ENCODE measurements at regions not wholly inside any gene's neighbourhood (a gene's known extent, or its start where the extent isn't known, plus 50 kb on each side); places are given as distances from the start of the nearest gene placed in this dataset.

DNA sequence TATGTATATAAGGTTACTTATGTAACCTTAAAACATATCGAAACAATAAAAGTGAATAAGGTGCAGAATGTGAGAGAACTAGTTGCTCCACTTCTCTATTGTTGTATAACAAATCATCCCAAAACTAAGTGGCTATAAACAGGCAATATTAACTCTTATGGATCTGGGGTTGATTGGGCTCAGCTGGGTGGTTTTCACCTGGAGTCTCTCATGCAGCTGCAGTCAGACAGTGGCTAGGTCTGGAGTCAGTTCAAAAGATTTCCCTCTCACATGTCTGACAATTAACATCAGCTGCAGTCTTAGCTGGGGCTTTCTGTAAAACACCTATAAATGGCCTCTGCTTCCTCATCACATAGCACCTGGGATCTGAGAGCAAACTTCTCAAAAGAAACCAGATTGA is 288.4 kb upstream of the SASH1 start:
- no peaks in the 10 kb centered on the region for H3K9me2 ChIP-seq (ENCODE audit: low read depth, low read length)
- no peak overlapping the region for H3K9ac ChIP-seq (ENCODE audit: low read length)
- H3K4me3 ChIP-seq (ENCODE audit: low read depth, low read length, poor library complexity, severe bottlenecking): no peak overlapping the region
- no peaks in the 10 kb centered on the region for H3K79me2 ChIP-seq (ENCODE audit: insufficient read depth, low read length)
- no peak overlapping the region for H3K27ac ChIP-seq (ENCODE audit: low read depth, low read length, poor library complexity, severe bottlenecking)
- no peak overlapping the region for H2AFZ ChIP-seq (ENCODE audit: low read length)
- TF ChIP-seq EZH2 (IDR thresholded peaks at IDR 0.05; ENCODE audit: borderline replicate concordance, low read length): no peak
- TF ChIP-seq, protein P1, sequence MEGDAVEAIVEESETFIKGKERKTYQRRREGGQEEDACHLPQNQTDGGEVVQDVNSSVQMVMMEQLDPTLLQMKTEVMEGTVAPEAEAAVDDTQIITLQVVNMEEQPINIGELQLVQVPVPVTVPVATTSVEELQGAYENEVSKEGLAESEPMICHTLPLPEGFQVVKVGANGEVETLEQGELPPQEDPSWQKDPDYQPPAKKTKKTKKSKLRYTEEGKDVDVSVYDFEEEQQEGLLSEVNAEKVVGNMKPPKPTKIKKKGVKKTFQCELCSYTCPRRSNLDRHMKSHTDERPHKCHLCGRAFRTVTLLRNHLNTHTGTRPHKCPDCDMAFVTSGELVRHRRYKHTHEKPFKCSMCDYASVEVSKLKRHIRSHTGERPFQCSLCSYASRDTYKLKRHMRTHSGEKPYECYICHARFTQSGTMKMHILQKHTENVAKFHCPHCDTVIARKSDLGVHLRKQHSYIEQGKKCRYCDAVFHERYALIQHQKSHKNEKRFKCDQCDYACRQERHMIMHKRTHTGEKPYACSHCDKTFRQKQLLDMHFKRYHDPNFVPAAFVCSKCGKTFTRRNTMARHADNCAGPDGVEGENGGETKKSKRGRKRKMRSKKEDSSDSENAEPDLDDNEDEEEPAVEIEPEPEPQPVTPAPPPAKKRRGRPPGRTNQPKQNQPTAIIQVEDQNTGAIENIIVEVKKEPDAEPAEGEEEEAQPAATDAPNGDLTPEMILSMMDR (IDR thresholded peaks at IDR 0.05; ENCODE audit: low read length): no peak
- H3F3A ChIP-seq (ENCODE audit: insufficient read depth, low read length): no peaks in the 10 kb centered on the region
- no peaks in the 10 kb centered on the region for H3K4me1 ChIP-seq (ENCODE audit: insufficient read depth, low read length, severe bottlenecking)
- no peak overlapping the region for H3K4me2 ChIP-seq (ENCODE audit: low read length)
- no peaks in the 10 kb centered on the region for H3K36me3 ChIP-seq (ENCODE audit: insufficient read depth, low read length)
- no peaks in the 10 kb centered on the region for H4K20me1 ChIP-seq (ENCODE audit: insufficient read depth, low read length)
- no peaks in the 10 kb centered on the region for H3K9me3 ChIP-seq (ENCODE audit: low read length)
- H3K27me3 ChIP-seq (ENCODE audit: insufficient read depth, low read length): no peaks in the 10 kb centered on the region

GRCh38 chr6:148055419-148055818 is 287.2 kb upstream of the SASH1 start:
- TF ChIP-seq, protein P1 (IDR thresholded peaks at IDR 0.05; ENCODE audit: low read length): no peak
- TF ChIP-seq EZH2 (IDR thresholded peaks at IDR 0.05; ENCODE audit: borderline replicate concordance, low read length): no peak
- H3K27me3 ChIP-seq (ENCODE audit: insufficient read depth, low read length): no peaks in the 10 kb centered on the region

DNA sequence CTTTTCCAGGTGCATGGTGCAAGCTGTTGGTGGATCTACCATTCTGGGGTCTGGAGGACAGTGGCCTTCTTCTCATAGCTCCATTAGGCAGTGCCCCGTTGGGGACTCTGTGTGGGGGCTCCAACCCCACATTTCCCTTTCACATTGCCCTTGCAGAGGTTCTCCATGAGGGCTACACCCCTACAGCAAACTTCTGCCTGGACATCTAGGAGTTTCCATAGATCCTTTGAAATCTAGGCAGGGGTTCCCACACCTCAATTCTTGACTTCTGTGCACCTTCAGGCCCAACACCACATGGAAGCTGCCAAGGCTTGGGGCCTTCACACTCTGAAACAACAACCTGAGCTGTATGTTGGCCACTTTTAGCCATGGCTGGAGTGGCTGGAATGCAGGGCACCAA is 282.8 kb upstream of the SASH1 start:
- H4K20me1 ChIP-seq (ENCODE audit: insufficient read depth, low read length): no peaks in the 10 kb centered on the region
- no peak overlapping the region for H3K4me2 ChIP-seq (ENCODE audit: low read length)
- no peaks in the 10 kb centered on the region for H3K79me2 ChIP-seq (ENCODE audit: insufficient read depth, low read length)
- H3K4me3 ChIP-seq (ENCODE audit: low read depth, low read length, poor library complexity, severe bottlenecking): no peak overlapping the region
- no peaks in the 10 kb centered on the region for H3K9me3 ChIP-seq (ENCODE audit: low read length)
- no peak overlapping the region for H3K9ac ChIP-seq (ENCODE audit: low read length)
- H3K27ac ChIP-seq (ENCODE audit: low read depth, low read length, poor library complexity, severe bottlenecking): no peak overlapping the region
- no peaks in the 10 kb centered on the region for H3K36me3 ChIP-seq (ENCODE audit: insufficient read depth, low read length)
- H2AFZ ChIP-seq (ENCODE audit: low read length): no peak overlapping the region
- no peaks in the 10 kb centered on the region for H3K27me3 ChIP-seq (ENCODE audit: insufficient read depth, low read length)
- no peaks in the 10 kb centered on the region for H3F3A ChIP-seq (ENCODE audit: insufficient read depth, low read length)
- H3K4me1 ChIP-seq (ENCODE audit: insufficient read depth, low read length, severe bottlenecking): no peaks in the 10 kb centered on the region
- H3K9me2 ChIP-seq (ENCODE audit: low read depth, low read length): no peaks in the 10 kb centered on the region
- TF ChIP-seq, protein P1 (IDR thresholded peaks at IDR 0.05; ENCODE audit: low read length): no peak
- no peak for TF ChIP-seq EZH2 (IDR thresholded peaks at IDR 0.05; ENCODE audit: borderline replicate concordance, low read length)

More at GRCh38 chr6:148055419-148055818, 287.2 kb upstream of the SASH1 start:
- Histone ChIP-seq H3K4me3 (ENCODE audit: low read depth, low read length, poor library complexity, severe bottlenecking) (no peak overlapping the region), H3K4me2 (ENCODE audit: low read length) (no peak overlapping the region), H3K36me3 (ENCODE audit: insufficient read depth, low read length) (no peaks in the 10 kb centered on the region), H3K79me2 (ENCODE audit: insufficient read depth, low read length) (no peaks in the 10 kb centered on the region), H2AFZ (ENCODE audit: low read length) (no peak overlapping the region), H3K27ac (ENCODE audit: low read depth, low read length, poor library complexity, severe bottlenecking) (no peak overlapping the region), H3K9ac (ENCODE audit: low read length) (no peak overlapping the region), H3K4me1 (ENCODE audit: insufficient read depth, low read length, severe bottlenecking) (no peaks in the 10 kb centered on the region), H3K9me3 (ENCODE audit: low read length) (no peaks in the 10 kb centered on the region), H4K20me1 (ENCODE audit: insufficient read depth, low read length) (no peaks in the 10 kb centered on the region), H3K9me2 (ENCODE audit: low read depth, low read length) (no peaks in the 10 kb centered on the region), H3F3A (ENCODE audit: insufficient read depth, low read length) (no peaks in the 10 kb centered on the region)

Measured in OCI-LY1 (cell line).